RWPE2 (cell line): ENCODE measurements at regions not wholly inside any gene's neighbourhood (a gene's known extent, or its start where the extent isn't known, plus 50 kb on each side); places are given as distances from the start of the nearest gene placed in this dataset.

Experiments used
- ATAC-seq: fragments of 200-7000 bp; cut with Tn5 transposase; 3 replicates; pipeline ENCODE4 v1.9.1; 2021; ENCODE audit warnings: low read depth
- DNase-seq: peaks from one replicate; pipeline ENCODE4 v3.0.0-alpha.2; 2020; ENCODE audit warnings: low spot score
- H3K27ac ChIP-seq: fragments of 450-650 bp; 2 replicates; pipeline ENCODE4 v1.5.1; 2017; ENCODE audit warnings: mild to moderate bottlenecking; ENCODE audit not compliant: poor library complexity, severe bottlenecking
- H3K27me3 ChIP-seq: fragments of 250-450 bp; sonication (Bioruptor Pico); 2 replicates; pipeline ENCODE4 v1.5.1; 2021; ENCODE audit warnings: mild to moderate bottlenecking, moderate library complexity; ENCODE audit not compliant: insufficient read depth, poor library complexity, severe bottlenecking
- H3K36me3 ChIP-seq: fragments of 250-450 bp; sonication (Bioruptor Pico); 2 replicates; pipeline ENCODE4 v1.5.1; 2020; ENCODE audit warnings: low read depth, mild to moderate bottlenecking, moderate library complexity
- H3K4me1 ChIP-seq: fragments of 250-450 bp; sonication (Bioruptor Pico); 2 replicates; pipeline ENCODE4 v1.5.1; 2021; ENCODE audit warnings: mild to moderate bottlenecking, moderate library complexity; ENCODE audit not compliant: insufficient read depth, poor library complexity, severe bottlenecking
- H3K4me3 ChIP-seq: fragments of 250-450 bp; sonication (Bioruptor Pico); 2 replicates; pipeline ENCODE4 v1.5.1; 2021; ENCODE audit warnings: mild to moderate bottlenecking, moderate library complexity; ENCODE audit not compliant: severe bottlenecking
- H3K9me3 ChIP-seq: fragments of 250-450 bp; sonication (Bioruptor Pico); 2 replicates; pipeline ENCODE4 v1.5.1; 2021; ENCODE audit warnings: mild to moderate bottlenecking, moderate library complexity; ENCODE audit not compliant: severe bottlenecking
- CTCF ChIP-seq: fragments of 450-650 bp; IDR thresholded peaks from one replicate; pipeline ENCODE4 v1.5.1; 2017; ENCODE audit warnings: mild to moderate bottlenecking, moderate library complexity; ENCODE audit not compliant: poor library complexity, severe bottlenecking

- Histone ChIP-seq H3K9me3 (no peaks in the 10 kb centered on the region), H3K4me1 (no peaks in the 10 kb centered on the region), H3K27ac (no peak overlapping the region), H3K4me3 (no peak overlapping the region), H3K36me3 (no peaks in the 10 kb centered on the region), H3K27me3 (no peaks in the 10 kb centered on the region)
- no peak for ATAC-seq
- no peak for TF ChIP-seq CTCF
- no peak for DNase-seq
These were observed 182.6 kb upstream of the NUDT6 start for GRCh38 chr4:123105026-123105420.

- no peak overlapping the region for H3K4me3 ChIP-seq
- no peak overlapping the region for H3K27ac ChIP-seq
- peaks cover 12% of the 10 kb centered on the region for H3K4me1 ChIP-seq
- H3K36me3 ChIP-seq: no peaks in the 10 kb centered on the region
- TF ChIP-seq CTCF: no peak
- no peaks in the 10 kb centered on the region for H3K9me3 ChIP-seq
- peak; percentile 21 for DNase-seq
- ATAC-seq: no peak
- H3K27me3 ChIP-seq: no peaks in the 10 kb centered on the region
These were observed 184.3 kb upstream of the NUDT6 start for GRCh38 chr4:123106747-123107146.

GRCh38 chr4:123107444-123108252 lies 185.3 kb upstream of the NUDT6 start:
- Histone ChIP-seq H3K4me1 (peaks cover 12% of the 10 kb centered on the region), H3K9me3 (no peaks in the 10 kb centered on the region), H3K27ac (no peak overlapping the region), H3K27me3 (no peaks in the 10 kb centered on the region), H3K4me3 (no peak overlapping the region), H3K36me3 (no peaks in the 10 kb centered on the region)
- no peak for TF ChIP-seq CTCF
- DNase-seq (peak; percentile 43), ATAC-seq (no peak)

GRCh38 chr4:123109139-123109538 lies 186.7 kb upstream of the NUDT6 start:
- H3K4me3 ChIP-seq: no peak overlapping the region
- no peak overlapping the region for H3K27ac ChIP-seq
- no peaks in the 10 kb centered on the region for H3K36me3 ChIP-seq
- TF ChIP-seq CTCF: no peak
- DNase-seq: no peak
- H3K27me3 ChIP-seq: no peaks in the 10 kb centered on the region
- H3K9me3 ChIP-seq: no peaks in the 10 kb centered on the region
- peaks cover 12% of the 10 kb centered on the region for H3K4me1 ChIP-seq
- ATAC-seq: no peak

GRCh38 chr4:123110147-123110546 lies 187.8 kb upstream of the NUDT6 start:
- DNase-seq (no peak), ATAC-seq (no peak)
- Histone ChIP-seq H3K36me3 (no peaks in the 10 kb centered on the region), H3K4me3 (no peak overlapping the region), H3K9me3 (no peaks in the 10 kb centered on the region), H3K27me3 (no peaks in the 10 kb centered on the region), H3K27ac (no peak overlapping the region), H3K4me1 (peaks cover 12% of the 10 kb centered on the region)
- TF ChIP-seq CTCF: no peak
